ENCODE measurements at regions not wholly inside any gene's neighbourhood (a gene's known extent, or its start where the extent isn't known, plus 50 kb on each side); places are given as distances from the start of the nearest gene placed in this dataset.

GRCh38 chr11:97544431-97544830 lies 1154.6 kb downstream of the JRKL start:
- TF ChIP-seq, protein P1, sequence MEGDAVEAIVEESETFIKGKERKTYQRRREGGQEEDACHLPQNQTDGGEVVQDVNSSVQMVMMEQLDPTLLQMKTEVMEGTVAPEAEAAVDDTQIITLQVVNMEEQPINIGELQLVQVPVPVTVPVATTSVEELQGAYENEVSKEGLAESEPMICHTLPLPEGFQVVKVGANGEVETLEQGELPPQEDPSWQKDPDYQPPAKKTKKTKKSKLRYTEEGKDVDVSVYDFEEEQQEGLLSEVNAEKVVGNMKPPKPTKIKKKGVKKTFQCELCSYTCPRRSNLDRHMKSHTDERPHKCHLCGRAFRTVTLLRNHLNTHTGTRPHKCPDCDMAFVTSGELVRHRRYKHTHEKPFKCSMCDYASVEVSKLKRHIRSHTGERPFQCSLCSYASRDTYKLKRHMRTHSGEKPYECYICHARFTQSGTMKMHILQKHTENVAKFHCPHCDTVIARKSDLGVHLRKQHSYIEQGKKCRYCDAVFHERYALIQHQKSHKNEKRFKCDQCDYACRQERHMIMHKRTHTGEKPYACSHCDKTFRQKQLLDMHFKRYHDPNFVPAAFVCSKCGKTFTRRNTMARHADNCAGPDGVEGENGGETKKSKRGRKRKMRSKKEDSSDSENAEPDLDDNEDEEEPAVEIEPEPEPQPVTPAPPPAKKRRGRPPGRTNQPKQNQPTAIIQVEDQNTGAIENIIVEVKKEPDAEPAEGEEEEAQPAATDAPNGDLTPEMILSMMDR (conservative IDR thresholded peaks at IDR 0.05; ENCODE audit: low read depth in 2 of 2): no peak
- TF ChIP-seq REST (IDR thresholded peaks at IDR 0.05; ENCODE audit: unreplicated experiment) (no peak), ZNF462 (CRISPR knock-in tag; IDR thresholded peaks at IDR 0.05) (no peak), EZH2phosphoT487 (IDR thresholded peaks at IDR 0.05; ENCODE audit: unreplicated experiment) (no peak), ETS1 (IDR thresholded peaks at IDR 0.05) (no peak), POLR2AphosphoS5 (IDR thresholded peaks at IDR 0.05; ENCODE audit: low read depth) (no peak), ZNF114 (CRISPR knock-in tag; IDR thresholded peaks at IDR 0.05) (no peak), EZH2 (IDR thresholded peaks at IDR 0.05; ENCODE audit: low read depth, unreplicated experiment) (no peak), CREB1 (CRISPR knock-in tag; IDR thresholded peaks at IDR 0.05; ENCODE audit: low read depth) (no peak), JUNB (IDR thresholded peaks at IDR 0.05; ENCODE audit: unreplicated experiment) (no peak), STAT1 (IDR thresholded peaks at IDR 0.05; ENCODE audit: unreplicated experiment) (no peak), ZNF331 (CRISPR knock-in tag; IDR thresholded peaks at IDR 0.05; ENCODE audit: low read depth) (no peak), NANOG (IDR thresholded peaks at IDR 0.05; ENCODE audit: borderline replicate concordance) (no peak)

Measured in GM23338 (cell line).